ENCODE measurements at regions not wholly inside any gene's neighbourhood (a gene's known extent, or its start where the extent isn't known, plus 50 kb on each side); places are given as distances from the start of the nearest gene placed in this dataset.

DNA sequence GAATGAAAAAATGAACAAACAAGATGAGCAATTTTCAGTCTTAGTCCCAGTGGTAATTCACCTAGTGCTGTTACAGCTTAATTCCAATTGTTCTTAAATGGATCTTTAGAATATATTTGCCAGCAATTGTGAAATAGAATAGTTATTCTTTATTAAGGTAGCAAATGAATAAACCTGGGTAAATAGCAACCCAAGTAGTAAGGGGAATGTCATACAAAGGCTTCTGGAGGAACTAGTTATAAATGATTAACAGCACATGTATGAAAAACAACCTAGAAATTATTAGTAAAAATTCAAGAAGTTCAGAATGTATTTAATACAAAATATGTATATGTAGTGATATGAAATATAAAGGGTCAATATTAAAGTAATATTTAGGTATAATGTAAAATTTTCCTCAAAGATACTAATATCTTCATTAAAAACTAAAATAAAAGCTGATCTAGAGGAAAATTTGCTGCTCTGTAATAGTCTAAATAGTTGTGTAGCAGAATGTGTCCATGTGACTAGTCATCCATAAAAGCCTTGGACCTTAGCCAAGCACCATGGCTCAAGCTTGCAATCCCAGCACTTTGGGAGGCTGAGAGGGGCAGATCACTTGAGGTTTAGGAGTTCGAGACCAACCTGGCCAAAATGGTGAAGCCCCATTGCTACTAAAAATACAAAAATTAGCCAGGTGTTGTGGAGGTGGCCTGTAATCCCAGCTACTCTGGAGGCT lies 535.9 kb upstream of the ATXN8OS start:
- DNase-seq (ENCODE audit: low read depth, low spot score): no peak

DNA sequence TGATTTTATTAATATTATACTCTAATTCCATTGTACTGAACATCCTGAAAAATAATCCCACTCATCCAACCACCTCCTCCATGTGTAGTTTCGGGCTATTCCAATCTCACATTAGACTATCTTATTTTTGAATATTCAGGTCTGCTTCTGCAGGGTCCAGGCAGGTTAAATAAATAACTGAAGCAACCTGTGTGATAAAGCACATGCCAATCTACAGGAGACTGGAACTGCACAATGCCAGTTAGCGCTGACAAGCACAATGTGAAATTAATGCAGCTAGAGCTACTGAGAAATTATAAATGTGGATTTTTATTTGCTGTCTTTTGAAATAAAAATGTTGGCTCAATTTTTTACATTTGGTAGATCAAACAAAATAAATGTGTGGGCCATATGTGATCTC lies 540.1 kb upstream of the ATXN8OS start:
- DNase-seq (ENCODE audit: low read depth, low spot score): no peak

DNA sequence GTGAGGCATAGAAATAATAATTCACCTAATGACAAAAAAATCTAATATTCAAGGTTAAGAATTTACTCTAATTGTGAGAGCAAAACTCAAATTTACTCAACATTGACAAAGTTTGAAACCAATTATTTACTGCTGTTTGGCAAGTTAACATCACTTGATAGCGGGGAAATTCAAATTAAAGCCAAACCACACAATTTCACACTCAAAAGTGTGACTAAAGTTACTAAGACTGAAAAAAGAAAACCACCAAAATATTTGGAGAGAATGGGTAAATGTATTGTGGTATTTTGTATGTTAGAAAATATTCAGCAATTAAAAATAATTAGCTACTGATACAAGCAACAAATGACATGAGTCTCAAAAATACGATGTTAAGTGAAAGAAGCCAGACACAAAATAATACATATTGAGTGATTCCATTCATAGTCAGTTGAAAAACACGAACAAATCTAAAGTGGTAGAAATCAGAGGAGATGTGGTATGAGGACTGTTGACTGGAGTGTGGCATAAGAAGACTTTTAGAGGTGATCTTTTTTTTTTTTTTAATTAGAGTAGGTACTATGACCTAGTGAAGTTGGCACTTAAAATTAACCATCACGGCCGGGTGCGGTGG lies 541.4 kb upstream of the ATXN8OS start:
- DNase-seq (ENCODE audit: low read depth, low spot score): no peak

DNA sequence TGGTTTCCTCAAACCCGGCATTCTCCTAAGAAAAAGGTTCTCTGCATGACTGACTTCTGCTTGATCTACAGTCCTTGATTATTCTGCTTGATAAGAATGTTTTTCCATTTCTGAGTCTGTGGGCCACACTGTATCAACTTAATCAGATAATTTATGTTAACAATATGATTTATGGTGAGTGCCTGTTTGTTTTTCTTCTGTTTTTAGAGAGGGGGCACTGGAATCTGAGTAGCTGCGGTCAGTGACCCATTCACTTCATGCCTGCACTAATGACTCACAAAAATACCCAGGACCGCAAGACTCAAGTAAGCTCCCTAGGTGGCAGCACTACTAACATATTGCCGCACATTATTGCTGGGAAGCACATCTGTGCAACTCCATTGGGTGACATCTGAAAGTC lies 542.3 kb upstream of the ATXN8OS start:
- DNase-seq (ENCODE audit: low read depth, low spot score): no peak

GRCh38 chr13:69556540-69557196 lies 551.0 kb upstream of the ATXN8OS start:
- DNase-seq (ENCODE audit: low read depth, low spot score): no peak

GRCh38 chr13:69553976-69554375 lies 553.6 kb upstream of the ATXN8OS start:
- no peak for DNase-seq (ENCODE audit: low read depth, low spot score)

DNA sequence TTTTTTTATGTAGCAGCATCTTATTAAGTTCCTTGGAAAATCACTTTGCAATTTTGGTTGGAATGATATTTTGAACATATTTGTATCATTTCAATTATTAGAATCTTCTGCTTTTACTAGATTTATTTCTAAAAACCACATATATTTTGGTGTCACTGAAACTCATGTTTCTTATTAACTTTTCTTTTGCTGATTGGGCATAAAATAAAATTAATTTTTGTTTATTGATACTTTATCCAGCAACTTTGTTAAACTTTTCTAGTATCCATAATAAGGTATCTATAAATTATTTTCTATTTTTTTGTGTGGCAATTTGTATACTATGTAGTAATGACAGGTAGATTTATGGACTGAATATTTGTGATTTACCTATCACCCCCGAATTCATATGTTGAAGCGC lies 556.4 kb upstream of the ATXN8OS start:
- DNase-seq (ENCODE audit: low read depth, low spot score): no peak

DNA sequence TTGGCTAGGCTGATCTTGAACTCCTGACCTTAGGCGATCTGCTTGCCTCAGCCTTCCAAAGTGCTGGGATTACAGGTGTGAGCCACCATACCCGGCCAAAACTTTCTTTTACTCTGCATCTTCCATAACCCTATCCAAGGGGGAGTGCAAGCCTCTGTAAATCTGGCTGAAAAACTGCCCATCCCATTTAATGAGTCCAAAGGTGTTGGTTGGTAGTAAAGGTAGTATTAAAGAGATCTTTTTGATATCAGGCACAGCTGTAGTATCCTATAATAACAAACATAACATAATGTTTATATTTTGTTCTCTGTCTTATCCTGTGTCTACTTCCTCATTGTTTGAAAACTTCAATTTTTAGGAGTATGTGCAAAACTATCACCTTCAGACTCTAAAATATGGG lies 559.8 kb upstream of the ATXN8OS start:
- DNase-seq (ENCODE audit: low read depth, low spot score): no peak

- no peak for DNase-seq (ENCODE audit: low read depth, low spot score)
Observed at GRCh38 chr13:69545551-69545950, 562.1 kb upstream of the ATXN8OS start.

DNA sequence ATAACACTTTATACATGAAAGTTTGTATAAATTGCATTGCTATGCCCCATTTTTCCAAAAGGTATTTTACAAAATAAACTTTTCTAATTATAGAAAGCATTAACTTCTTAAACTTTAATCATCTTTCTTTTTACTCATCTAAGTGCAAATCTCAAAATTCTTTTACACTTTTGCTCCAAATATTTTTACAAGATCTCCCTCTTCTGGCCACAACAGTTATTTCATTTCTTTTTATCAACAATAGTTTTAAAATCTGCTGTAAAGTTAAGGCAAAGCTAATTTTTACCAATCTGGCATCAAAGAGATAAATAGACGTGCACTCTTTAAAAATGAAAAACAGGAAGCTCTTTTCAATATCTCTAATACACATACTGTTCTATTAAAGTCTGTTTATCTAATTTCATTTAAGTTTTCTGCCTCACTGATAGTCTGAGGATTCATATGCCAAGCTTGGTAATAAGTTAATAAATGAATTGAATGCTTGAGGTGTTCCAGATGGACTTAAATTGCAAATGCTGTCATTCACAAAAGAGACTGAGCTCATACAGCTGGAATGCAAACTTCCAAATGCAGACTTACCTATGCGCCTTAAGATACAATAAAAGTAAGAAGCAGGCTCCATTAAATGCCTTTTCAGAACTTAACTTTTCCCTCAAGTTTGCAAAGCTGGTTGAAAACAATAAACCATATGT lies 583.0 kb upstream of the ATXN8OS start:
- no peak for DNase-seq (ENCODE audit: low read depth, low spot score)

GRCh38 chr13:69496981-69497380 lies 610.6 kb upstream of the ATXN8OS start:
- DNase-seq (ENCODE audit: low read depth, low spot score): no peak

GRCh38 chr13:69495096-69495495 lies 612.5 kb upstream of the ATXN8OS start:
- no peak for DNase-seq (ENCODE audit: low read depth, low spot score)

DNA sequence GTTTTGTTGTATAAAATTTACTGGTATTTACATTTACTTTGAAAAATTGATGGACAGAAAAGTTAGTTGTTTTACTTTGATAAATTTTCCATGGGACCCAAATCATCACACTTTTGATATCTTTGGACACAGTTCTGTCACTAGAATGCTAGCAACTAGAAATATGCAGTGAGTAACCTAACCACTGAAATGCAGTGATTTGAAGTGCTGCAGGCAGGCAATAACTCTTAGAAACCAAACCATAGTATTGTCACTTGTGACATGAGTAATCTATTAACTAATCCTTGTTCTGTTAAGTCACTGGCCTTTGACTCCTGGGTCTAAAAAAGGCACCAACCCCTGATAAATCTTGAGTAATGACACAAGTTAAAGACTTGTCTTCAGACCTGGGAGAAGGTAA lies 620.0 kb upstream of the ATXN8OS start:
- DNase-seq (ENCODE audit: low read depth, low spot score): no peak

DNA sequence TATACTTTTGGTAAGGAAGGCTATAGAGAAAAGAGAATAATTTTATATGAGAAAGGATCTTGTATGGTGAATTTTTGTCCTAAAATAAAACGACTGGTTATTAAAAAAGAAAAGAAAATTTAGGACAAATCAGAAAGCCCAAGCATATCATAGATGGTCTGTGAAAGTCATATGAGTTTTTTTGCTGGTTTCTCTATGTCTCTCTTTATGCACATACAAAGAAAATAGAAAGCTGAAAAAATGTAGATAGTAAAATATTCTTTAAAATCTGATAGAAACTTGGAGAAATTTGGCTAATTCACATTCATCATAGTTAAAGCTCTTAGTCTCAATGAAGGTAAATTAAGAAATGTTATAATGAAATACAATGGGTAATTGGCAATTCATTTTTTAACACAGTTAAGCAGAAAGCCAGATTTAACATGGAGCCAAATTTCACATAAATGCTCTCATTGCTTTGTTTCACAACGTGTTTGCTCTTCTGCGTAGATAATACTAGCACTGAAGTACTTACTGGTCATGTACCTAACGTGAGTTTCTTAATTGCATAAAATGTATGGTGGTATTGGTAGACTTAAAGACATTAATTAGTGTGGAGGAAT lies 621.5 kb upstream of the ATXN8OS start:
- DNase-seq (ENCODE audit: low read depth, low spot score): no peak

GRCh38 chr13:69477451-69477850 lies 630.2 kb upstream of the ATXN8OS start:
- no peak for DNase-seq (ENCODE audit: low read depth, low spot score)

DNA sequence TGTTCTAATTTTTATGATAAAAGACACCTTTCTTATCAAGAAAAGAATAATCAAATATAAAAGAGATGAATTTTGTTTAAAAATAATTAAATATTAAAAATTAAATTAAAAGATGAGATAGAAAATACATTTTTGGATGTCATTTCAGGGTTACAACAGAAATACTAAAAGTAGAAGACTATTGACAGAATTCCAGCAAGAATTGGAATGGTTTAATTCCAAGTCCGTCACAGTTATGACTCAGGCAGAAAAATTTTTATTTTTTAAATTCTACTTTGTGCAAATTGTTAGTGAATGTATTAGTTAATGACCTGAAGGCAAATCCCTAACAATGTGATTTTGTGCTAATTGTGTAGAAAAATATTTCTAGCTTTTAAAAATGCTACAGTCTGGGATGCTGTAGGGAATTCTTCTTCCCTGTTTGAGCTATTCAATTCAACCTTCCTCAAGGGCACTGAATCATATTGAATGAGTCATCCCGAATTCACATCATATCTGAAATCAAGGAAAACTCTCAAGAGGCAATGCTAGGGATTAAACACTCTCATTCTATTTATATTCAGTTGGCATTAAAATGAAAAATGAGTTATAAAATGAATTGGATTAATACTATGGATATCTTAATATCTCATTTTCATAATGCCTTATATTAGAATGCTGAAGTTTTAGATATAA lies 633.5 kb upstream of the ATXN8OS start:
- no peak for DNase-seq (ENCODE audit: low read depth, low spot score)

DNA sequence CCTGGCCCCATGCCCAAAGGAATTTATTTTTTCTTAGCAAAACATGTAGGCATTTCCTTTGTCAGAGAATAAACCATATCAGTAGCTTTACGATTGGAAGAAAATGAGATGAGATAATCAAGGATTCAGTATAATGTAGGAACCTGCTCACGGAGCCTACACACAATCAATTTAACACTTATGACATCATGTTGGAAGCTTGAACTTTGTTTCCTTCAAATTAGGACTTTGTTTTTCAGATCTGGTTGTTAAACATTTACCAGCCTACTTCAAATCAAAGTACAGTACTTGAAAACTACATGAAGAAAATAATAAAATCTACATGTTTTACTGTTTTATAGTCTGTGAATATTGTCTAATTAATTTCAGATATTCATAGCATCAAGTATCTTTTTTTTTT lies 639.0 kb upstream of the ATXN8OS start:
- no peak for DNase-seq (ENCODE audit: low read depth, low spot score)

GRCh38 chr13:69461397-69461796 lies 646.2 kb upstream of the ATXN8OS start:
- DNase-seq (ENCODE audit: low read depth, low spot score): no peak

GRCh38 chr13:69459346-69459745 lies 648.3 kb upstream of the ATXN8OS start:
- DNase-seq (ENCODE audit: low read depth, low spot score): no peak

GRCh38 chr13:69458013-69458412 lies 649.6 kb upstream of the ATXN8OS start:
- DNase-seq (ENCODE audit: low read depth, low spot score): no peak

DNA sequence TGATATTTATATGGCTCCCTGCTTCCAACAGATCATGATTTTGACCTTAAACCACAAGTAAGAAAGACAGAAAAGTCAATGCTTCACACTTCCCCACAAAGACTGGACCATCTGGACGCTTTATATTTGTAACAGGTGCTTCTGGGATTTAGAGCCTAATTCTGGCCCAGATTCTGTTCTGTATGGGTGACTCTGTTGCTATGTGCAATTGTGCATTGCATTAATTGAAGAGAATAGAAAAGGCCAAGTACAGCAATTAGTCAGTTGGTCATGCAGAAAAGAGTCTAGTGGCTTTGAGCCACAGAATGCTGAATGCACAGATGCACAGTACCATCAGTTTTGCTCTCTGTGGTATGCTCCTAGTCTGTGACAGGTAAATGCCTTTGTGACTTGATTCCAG lies 657.4 kb upstream of the ATXN8OS start:
- DNase-seq (ENCODE audit: low read depth, low spot score): no peak

DNA sequence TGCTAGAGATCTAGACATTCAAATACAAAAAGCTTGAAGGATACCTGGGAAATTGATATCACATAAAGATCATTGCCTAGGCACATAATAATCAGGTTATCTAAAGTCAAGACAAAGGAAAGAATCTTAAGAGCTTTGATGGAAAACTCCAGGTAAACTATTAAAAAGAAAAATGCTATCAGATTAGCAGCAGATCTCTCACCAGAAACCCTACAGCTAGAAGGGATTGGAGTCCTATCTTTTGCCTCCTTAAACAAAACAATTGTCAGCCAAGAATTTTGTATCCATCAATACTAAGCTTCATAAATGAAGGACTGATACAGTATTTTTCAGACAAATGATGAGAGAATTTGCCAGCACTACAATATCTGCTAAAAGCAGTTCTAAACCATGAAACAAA lies 682.4 kb upstream of the ATXN8OS start:
- no peak for DNase-seq (ENCODE audit: low read depth, low spot score)

Measured in brain pericyte (primary cell).